Body of pancreas (tissue), 4 donors: ENCODE measurements at regions not wholly inside any gene's neighbourhood (a gene's known extent, or its start where the extent isn't known, plus 50 kb on each side); places are given as distances from the start of the nearest gene placed in this dataset.

Source experiments
- CTCF ChIP-seq, 7 experiments: fragments of 450-650 bp in 4 of 7; fragments of 200-600 bp in 3 of 7; sonication (generic) in 3 of 7; IDR thresholded peaks; one replicate each; pipeline ENCODE4 v1.5.1; 2016 to 2019; ENCODE audit warnings: antibody characterized with exemption in 7 of 7
- POLR2A ChIP-seq, 3 donors: fragments of 450-650 bp; IDR thresholded peaks; one replicate each; pipeline ENCODE4 v1.6.1; 2016; ENCODE audit warnings: antibody characterized with exemption in 3 of 3, mild to moderate bottlenecking in 2 of 3

- TF ChIP-seq CTCF (IDR thresholded peaks at IDR 0.05) (no peak), POLR2A (IDR thresholded peaks at IDR 0.05) (no peak)
Measured at GRCh38 chr22:26981541-26981940, 324.2 kb downstream of the MIAT start.
